Mammary epithelial cell (primary cell): ENCODE measurements at regions not wholly inside any gene's neighbourhood (a gene's known extent, or its start where the extent isn't known, plus 50 kb on each side); places are given as distances from the start of the nearest gene placed in this dataset.

Experiments
- EZH2 ChIP-seq: IDR thresholded peaks from 2 replicates; pipeline ENCODE4 v1.6.1; 2012; ENCODE audit warnings: low read length, inconsistent platforms, borderline replicate concordance
- TF ChIP-seq, protein P1 (sequence below), 2 donors: IDR thresholded peaks in 1 of 2; conservative IDR thresholded peaks in 1 of 2; 2 replicates each; pipeline ENCODE4 v1.5.1; 2011 to 2012; ENCODE audit warnings: inconsistent platforms in 2 of 2, low read length in 2 of 2, mild to moderate bottlenecking in 2 of 2, control low read depth in 1 of 2, low read depth in 1 of 2; ENCODE audit not compliant: insufficient read depth in 1 of 2; ENCODE audit errors: extremely low read depth in 1 of 2

DNA sequence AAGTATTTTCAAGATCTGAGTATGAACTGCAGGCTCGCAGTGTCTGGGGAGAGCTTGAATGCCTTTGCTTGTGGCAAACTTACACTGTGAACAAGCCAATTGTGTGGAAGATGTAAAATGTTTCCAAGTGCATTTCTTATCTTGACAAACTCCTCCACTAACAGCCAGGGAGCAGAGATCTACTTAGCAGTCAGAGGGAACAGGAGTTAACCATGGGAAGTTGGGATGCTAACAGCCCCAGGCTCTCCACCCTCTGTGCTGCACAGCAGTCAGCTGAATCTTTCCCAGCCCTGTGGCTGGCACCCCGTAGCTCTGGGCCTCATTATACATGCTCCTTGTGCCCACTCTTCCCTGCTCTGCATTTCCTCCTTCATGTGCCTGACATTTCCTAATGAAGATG lies 450.2 kb downstream of the TSN start:
- TF ChIP-seq, protein P1, sequence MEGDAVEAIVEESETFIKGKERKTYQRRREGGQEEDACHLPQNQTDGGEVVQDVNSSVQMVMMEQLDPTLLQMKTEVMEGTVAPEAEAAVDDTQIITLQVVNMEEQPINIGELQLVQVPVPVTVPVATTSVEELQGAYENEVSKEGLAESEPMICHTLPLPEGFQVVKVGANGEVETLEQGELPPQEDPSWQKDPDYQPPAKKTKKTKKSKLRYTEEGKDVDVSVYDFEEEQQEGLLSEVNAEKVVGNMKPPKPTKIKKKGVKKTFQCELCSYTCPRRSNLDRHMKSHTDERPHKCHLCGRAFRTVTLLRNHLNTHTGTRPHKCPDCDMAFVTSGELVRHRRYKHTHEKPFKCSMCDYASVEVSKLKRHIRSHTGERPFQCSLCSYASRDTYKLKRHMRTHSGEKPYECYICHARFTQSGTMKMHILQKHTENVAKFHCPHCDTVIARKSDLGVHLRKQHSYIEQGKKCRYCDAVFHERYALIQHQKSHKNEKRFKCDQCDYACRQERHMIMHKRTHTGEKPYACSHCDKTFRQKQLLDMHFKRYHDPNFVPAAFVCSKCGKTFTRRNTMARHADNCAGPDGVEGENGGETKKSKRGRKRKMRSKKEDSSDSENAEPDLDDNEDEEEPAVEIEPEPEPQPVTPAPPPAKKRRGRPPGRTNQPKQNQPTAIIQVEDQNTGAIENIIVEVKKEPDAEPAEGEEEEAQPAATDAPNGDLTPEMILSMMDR (conservative IDR thresholded peaks at IDR 0.05 in 1 of 2, IDR thresholded peaks at IDR 0.05 in 1 of 2; ENCODE audit: extremely low read depth in 1 of 2, insufficient read depth in 1 of 2, low read depth in 1 of 2, low read length in 2 of 2) = no peak
- no peak for TF ChIP-seq EZH2
